MG63 (cell line): ENCODE measurements at regions not wholly inside any gene's neighbourhood (a gene's known extent, or its start where the extent isn't known, plus 50 kb on each side); places are given as distances from the start of the nearest gene placed in this dataset.

Source experiments
- DNase-seq: peaks from one replicate; pipeline ENCODE4 v3.0.0-alpha.2; 2020
- H3K27me3 ChIP-seq: fragments of 250-450 bp; sonication (Bioruptor Pico); 2 replicates; pipeline ENCODE4 v1.5.1; 2020; ENCODE audit warnings: mild to moderate bottlenecking, moderate library complexity
- H3K36me3 ChIP-seq: fragments of 250-450 bp; sonication (Bioruptor Pico); 2 replicates; pipeline ENCODE4 v1.5.1; 2020; ENCODE audit warnings: mild to moderate bottlenecking, moderate library complexity
- H3K4me3 ChIP-seq: fragments of 250-450 bp; sonication (Bioruptor Pico); 2 replicates; pipeline ENCODE4 v1.5.1; 2020; ENCODE audit warnings: mild to moderate bottlenecking, moderate library complexity
- H3K9me3 ChIP-seq: fragments of 250-450 bp; sonication (Bioruptor Pico); 2 replicates; pipeline ENCODE4 v1.5.1; 2020; ENCODE audit warnings: mild to moderate bottlenecking, moderate library complexity

DNA sequence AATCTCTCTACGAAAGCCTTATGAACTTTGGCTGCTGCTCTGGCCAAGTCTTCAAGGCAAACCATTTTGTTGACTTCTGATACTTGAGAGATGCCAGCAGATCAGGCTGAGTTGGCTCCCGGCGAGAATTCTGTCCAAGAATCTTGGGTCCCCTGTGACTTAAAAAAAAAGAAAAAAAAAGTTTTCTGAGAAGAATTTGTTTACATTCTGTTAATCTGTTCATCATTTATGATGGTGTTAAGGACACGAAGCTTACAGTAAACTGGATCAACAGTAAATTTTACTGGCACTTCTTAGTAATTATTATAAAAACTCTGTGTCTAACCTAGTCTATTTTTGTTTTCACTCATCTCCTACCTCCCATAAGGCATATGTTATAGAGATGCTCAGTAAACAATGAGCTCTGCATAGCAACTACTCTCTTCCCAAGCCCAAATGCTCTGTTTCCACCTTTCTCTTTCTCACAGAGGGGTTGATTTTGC lies 320.9 kb upstream of the RASGRP1 start:
- DNase-seq = peak; percentile 79
- Histone ChIP-seq H3K27me3 (no peaks in the 10 kb centered on the region), H3K4me3 (no peak overlapping the region), H3K9me3 (no peaks in the 10 kb centered on the region; the same call in 1 of the 2 replicates), H3K36me3 (no peaks in the 10 kb centered on the region)

DNA sequence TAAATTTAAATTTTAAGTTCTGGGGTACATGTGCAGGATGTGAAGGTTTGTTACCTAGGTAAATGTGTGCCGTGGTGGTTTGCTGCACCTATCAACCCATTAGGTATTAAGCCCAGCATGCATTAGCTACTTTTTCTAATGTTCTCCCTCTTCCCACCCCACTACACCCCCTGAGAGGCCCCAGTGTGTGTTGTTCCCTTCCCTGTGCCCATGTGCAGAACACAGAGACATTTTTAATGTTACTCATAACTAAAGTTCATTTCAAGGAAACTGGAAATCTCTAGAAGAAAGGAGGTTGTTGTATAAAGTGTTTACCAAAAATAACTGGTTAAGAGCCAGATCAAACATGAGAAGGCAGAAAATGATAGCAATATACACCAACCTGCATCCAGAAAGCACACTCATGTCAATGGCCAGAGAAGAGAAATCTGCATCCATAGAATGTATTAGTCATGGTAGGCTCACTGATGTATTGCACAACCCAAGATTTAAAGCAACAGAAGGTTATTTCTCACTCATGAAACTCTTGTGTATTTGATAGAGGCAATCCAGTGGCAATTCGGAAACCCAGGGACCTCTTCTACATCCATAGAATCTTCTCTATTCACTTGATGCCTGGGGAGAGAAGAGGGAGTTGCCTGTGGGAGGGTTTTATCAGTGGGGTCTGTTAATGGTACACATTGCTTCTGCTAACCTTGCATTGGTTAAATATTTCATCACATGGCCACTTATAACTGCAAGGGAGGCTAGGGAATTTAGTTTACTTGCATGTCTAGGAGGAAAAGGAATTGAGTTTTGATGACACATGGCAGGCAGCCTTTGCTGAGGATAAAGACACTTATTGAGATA lies 321.9 kb upstream of the RASGRP1 start:
- Histone ChIP-seq H3K9me3 (peaks cover 3% of the 10 kb centered on the region), H3K4me3 (no peak overlapping the region), H3K27me3 (no peaks in the 10 kb centered on the region), H3K36me3 (no peaks in the 10 kb centered on the region)
- DNase-seq = peak; percentile 18

DNA sequence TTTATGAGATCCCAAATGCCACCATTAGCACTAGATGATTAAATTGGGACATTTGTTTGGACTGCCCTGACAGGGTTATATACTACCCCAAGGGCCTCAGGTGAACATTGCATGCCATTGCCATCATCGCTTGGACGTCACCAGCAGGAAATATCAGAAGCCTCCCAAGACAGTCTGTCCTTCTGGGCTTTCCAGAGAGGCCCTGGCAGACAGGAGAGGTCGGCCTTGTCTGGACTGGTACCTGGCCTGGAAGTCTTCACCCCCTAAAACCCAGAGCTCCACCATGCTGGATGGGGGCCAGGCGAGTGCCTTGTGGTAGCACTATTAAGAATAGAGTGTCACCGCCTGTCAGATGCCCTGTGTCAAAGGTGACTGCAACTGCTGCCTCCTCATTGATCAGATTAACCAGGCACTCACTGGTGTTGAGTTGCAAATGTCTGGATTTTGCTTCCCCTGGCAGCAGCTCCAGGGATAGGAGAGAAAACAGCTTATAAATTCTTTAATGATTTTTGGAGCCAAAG lies 324.1 kb upstream of the RASGRP1 start:
- Histone ChIP-seq H3K9me3 (peaks cover 8% of the 10 kb centered on the region; the same call in 1 of the 2 replicates), H3K4me3 (no peak overlapping the region), H3K36me3 (no peaks in the 10 kb centered on the region), H3K27me3 (no peaks in the 10 kb centered on the region)
- no peak for DNase-seq

DNA sequence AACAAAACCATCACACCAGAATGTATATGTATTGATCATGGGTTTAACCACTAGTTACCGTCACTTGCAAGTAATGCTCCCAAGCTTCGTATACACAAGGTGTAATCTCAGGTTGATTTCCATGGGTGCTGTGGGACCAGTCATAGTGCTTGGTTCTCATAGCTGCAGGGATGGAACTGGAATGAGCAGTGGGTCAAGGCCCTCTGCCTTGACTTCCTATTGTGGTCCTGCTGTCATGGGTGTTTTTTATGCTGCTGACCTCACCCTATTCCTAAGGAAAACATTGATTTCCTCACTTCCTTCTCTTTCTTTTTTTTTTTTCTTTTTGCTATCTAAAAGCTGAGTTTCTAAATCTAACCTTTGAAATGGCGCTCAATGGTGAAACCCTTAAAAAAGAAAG lies 325.6 kb upstream of the RASGRP1 start:
- Histone ChIP-seq H3K36me3 (no peaks in the 10 kb centered on the region), H3K9me3 (peaks cover 8% of the 10 kb centered on the region; the same call in 1 of the 2 replicates), H3K4me3 (no peak overlapping the region), H3K27me3 (no peaks in the 10 kb centered on the region)
- DNase-seq = no peak

DNA sequence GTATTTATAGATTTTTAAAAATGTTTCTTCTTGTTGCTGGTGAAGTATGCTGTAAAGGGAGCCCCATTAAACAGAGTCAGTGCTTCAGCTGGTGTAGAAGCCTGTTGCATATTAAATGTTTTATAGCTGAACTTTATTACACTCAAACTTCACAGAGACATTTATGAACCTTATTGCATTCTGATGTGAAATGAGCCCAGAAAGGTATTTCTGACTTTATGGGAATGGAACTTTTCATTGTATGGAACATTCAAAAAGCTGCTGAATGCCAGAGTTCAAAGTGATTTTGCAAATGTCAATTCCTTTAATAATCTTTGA lies 329.3 kb upstream of the RASGRP1 start:
- Histone ChIP-seq H3K27me3 (no peaks in the 10 kb centered on the region), H3K4me3 (no peak overlapping the region), H3K9me3 (peaks cover 10% of the 10 kb centered on the region; the same call in 1 of the 2 replicates), H3K36me3 (no peaks in the 10 kb centered on the region; the same call in 1 of the 2 replicates)
- no peak for DNase-seq

DNA sequence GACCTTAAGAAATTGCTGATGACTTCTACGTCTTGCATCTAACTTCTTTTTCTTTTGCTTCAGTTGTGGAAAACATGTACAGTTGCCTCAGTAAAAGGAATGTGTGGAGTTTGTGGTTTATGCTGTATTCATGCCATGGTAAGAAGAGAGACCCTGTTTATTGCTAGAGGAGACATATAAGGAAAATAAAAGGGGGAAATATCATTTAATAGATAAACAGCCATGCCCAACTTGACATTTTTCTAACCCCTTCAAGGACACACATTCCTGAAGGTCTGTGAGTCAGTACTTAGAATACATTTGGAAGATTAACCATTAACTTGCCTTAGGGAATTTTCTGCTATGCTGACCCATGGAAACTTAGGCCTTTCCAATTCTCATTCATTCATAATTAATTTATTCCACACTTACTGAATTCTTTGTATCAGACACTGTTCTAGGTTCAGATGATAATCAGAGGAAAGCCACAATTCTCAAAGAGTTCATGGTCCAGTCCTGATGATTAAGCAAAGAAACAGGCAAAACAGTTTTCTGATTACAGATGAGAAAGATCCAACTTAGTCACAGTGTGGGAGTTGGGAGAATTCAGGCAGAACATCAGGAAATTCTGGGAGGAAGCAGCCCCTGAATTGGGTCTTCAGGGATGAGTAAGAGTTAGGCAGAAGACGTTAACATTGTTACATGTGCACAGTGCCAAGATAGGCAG lies 329.8 kb upstream of the RASGRP1 start:
- H3K4me3 ChIP-seq = no peak overlapping the region
- H3K27me3 ChIP-seq = no peaks in the 10 kb centered on the region
- H3K36me3 ChIP-seq = no peaks in the 10 kb centered on the region; the same call in 1 of the 2 replicates
- H3K9me3 ChIP-seq = peaks cover 10% of the 10 kb centered on the region; the same call in 1 of the 2 replicates
- peak; percentile 78 for DNase-seq

DNA sequence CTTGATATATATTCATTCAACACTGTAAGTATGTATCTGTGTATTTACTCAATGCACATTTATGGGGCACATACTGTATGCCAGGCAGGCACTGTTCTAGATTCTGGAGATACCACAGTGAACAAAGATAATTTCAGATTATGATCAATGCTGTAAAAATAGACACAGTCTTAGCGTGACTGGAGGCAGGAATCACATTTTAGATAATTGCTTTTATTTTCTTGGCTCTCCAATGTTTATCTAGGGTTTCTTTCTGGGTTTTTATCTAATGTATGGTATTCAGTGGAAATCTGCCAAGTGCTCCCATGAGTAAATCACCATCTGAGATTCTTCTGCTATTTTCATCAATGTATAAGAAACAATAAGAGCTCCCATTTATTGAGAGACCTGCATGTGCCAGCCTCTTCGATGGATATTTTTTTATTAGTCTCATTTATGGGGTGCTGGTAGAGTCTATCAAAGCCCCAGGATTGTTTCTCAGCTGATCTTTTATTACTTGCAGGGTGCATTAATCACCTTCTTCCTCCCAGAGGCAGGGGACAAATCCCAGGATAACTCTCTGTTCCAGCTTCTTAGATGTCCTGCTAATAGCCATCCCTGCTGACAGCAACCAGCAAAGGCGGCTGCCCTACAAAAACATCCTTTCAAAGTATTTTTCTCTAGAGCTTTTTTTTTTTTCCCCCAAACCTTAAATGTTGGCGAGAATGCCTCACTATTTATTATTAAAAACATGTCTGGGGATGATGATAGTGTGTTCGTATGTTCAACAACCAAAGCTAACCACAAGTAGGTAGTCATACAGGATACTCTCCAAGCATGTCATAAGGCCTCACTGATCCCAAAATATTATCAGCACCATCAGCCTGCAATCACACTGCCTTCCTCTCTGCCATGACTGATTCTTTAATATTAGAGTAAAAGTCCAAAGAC lies 331.0 kb upstream of the RASGRP1 start:
- Histone ChIP-seq H3K36me3 (no peaks in the 10 kb centered on the region; the same call in 1 of the 2 replicates), H3K9me3 (peaks cover 10% of the 10 kb centered on the region; the same call in 1 of the 2 replicates), H3K4me3 (no peak overlapping the region), H3K27me3 (no peaks in the 10 kb centered on the region)
- peak; percentile 14 for DNase-seq

DNA sequence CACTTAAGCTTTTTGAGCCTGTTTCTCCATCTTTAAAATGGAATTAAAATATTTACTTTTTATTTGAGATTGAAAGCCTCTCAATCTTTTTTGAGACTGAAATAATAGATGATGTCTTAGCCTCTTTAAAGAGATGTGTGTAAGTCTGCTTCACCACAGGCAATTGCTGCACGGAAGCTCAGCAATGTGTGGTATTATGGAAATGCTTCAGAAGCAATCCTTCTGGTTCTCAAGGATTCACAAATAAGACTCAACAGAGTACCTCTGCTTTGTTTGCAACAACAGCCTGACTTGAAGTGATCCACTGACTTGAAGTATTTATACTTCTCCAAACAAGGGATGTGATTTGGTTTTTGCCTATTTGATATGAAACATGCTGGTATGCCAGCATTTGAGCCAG lies 332.0 kb upstream of the RASGRP1 start:
- DNase-seq = no peak

DNA sequence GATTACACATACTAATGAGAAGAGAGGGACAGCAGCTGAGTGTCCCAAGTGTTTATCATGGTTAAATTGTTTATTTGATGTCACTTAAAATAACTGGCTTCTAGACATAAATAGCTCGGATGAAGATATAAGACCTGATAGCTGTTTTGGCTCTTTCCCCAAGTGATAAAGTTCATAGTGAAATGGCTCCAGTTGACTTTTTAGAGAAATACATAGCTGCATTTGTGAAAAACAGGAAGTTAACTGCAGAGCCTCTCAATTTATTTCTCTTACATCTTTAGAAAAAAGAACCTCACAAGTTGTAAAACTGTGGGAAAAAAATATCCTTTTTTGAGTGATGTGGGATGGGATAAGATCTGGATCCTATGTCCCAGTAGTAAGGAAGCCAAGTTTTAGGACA lies 332.9 kb upstream of the RASGRP1 start:
- Histone ChIP-seq H3K4me3 (no peak overlapping the region), H3K27me3 (no peaks in the 10 kb centered on the region), H3K36me3 (no peaks in the 10 kb centered on the region; the same call in 1 of the 2 replicates)

More for the DNA sequence above, 332.0 kb upstream of the RASGRP1 start:
- no peaks in the 10 kb centered on the region; the same call in 1 of the 2 replicates for H3K36me3 ChIP-seq
- no peak overlapping the region for H3K4me3 ChIP-seq
- no peaks in the 10 kb centered on the region for H3K27me3 ChIP-seq
- peaks cover 6% of the 10 kb centered on the region; the same call in 1 of the 2 replicates for H3K9me3 ChIP-seq

DNA sequence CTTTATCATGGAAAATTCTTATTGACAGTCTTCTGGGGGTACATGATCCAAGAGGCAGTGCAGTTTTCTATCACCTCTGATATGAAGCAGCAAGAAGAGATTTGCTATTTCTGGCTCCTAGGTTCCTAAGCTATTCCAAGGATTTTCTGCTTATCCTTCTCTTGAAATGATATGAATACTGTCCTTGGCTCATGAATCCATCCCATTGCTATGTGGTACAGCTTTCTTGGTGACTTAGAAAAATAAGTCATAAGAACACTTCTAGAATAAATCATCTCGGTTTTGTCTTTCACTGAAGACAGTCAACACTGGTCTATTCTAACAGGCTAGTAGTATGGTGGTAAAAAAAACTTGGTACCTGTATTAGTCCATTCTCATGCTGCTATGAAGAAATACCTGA lies 333.6 kb upstream of the RASGRP1 start:
- no peaks in the 10 kb centered on the region for H3K27me3 ChIP-seq
- no peaks in the 10 kb centered on the region; the same call in 1 of the 2 replicates for H3K36me3 ChIP-seq
- DNase-seq = no peak
- 0 out of 2 replicates have a peak, but pooled peaks cover 2% of the 10 kb centered on the region for H3K9me3 ChIP-seq
- no peak overlapping the region for H3K4me3 ChIP-seq

More for the DNA sequence above, 332.9 kb upstream of the RASGRP1 start:
- 0 out of 2 replicates have a peak, but pooled peaks cover 2% of the 10 kb centered on the region for H3K9me3 ChIP-seq
- DNase-seq = no peak

DNA sequence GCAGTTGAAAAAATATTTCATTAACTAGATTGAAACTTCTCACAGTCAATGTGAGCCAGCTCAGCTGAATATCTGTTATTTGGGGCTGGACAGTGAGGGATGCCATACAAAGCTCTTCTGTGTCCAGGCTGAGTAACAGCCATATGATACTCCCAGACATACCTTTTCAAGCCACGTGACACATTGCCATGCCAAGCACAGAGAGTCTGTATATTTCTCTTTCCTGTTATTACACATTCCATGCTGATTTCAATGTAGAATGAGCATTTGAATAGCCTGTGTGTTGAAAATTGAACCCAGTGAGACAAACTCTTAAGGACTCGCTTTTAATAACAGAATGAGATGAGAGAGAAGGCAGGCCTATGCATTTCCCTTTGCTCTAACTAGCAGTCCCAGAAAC lies 334.7 kb upstream of the RASGRP1 start:
- peaks cover 4% of the 10 kb centered on the region; the same call in 1 of the 2 replicates for H3K9me3 ChIP-seq
- H3K36me3 ChIP-seq = no peaks in the 10 kb centered on the region; the same call in 1 of the 2 replicates
- no peaks in the 10 kb centered on the region for H3K27me3 ChIP-seq
- H3K4me3 ChIP-seq = no peak overlapping the region
- peak; percentile 62 for DNase-seq

DNA sequence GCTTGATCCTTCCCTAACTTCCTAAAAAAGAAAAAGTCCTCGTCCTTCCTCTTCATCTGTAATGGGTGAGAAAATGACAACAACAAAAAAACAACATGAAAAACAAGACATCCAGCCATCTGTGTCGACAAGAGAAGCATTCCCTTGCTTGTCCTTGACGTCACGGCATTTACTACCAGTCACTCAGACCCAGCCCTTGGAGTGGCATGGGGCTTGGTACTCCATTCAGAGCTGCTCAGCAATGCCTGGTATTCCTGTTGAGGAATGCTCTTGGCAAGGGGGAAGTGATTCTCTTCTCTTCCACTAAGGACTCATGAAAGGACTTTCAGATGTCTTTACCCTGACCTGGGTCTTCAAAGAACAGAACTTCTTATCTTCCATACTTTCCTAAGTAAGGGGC lies 339.7 kb upstream of the RASGRP1 start:
- H3K4me3 ChIP-seq = no peak overlapping the region
- H3K9me3 ChIP-seq = peaks cover 20% of the 10 kb centered on the region
- DNase-seq = no peak
- no peaks in the 10 kb centered on the region for H3K27me3 ChIP-seq
- no peaks in the 10 kb centered on the region for H3K36me3 ChIP-seq

DNA sequence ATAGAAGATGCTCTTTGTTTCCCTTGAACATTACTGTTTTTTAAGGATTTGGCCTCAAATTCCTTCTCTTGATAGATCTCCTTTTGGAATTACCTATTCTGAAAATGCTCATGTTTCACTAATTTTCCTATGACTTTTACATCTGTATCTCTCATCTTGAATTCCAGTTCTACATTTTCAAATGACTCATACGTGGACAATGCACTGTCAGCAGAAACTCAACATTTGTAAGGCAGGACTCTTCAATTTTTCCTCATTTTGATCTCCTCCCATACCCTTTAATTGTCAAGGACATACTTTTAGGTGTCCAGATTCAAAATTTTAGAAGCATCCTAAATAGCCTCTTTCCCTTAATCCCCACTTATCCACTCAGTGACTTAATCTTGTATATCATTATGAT lies 341.0 kb upstream of the RASGRP1 start:
- Histone ChIP-seq H3K36me3 (no peaks in the 10 kb centered on the region), H3K4me3 (no peak overlapping the region)
- DNase-seq = no peak

DNA sequence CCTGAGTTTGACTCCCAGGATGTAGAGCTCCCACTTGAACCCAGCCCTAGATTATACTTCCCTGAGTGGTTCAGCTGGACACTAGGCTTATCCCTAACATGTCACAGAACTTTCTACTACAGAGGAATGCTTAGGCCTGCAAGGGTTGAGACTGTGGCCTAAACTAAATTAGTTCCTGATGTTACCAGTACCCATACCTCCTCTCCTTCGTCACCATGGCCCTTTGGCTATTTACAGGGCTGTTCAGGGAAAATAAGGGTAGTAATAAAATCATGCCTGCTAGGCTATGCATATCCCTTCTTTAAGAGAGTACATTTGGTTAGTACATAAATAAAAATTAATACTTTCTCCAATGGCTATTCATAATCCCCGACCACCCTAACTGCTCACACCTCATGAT lies 356.4 kb upstream of the RASGRP1 start:
- Histone ChIP-seq H3K9me3 (no peaks in the 10 kb centered on the region), H3K4me3 (no peak overlapping the region), H3K36me3 (no peaks in the 10 kb centered on the region), H3K27me3 (no peaks in the 10 kb centered on the region)
- no peak for DNase-seq

More for the DNA sequence above, 341.0 kb upstream of the RASGRP1 start:
- Histone ChIP-seq H3K9me3 (peaks cover 24% of the 10 kb centered on the region), H3K27me3 (no peaks in the 10 kb centered on the region)

DNA sequence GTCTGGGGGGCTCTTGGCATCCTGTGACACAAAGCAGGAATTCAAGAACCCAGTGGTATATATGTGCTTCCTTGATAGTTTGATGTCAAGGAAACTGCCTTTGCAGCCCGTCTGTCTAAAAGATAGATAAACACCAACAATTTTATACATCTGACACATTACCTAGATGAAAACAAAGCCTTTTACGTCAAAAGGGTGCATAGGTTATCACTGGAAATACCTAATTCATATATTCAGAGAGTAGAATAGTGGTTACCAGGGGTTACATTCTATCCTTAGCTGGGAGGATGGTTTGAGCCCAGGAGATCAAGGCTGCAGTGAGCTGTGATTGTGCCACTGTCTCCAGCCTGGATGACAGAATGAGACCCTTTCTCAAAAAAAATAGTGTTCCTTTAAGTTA lies 356.9 kb upstream of the RASGRP1 start:
- Histone ChIP-seq H3K27me3 (no peaks in the 10 kb centered on the region), H3K36me3 (no peaks in the 10 kb centered on the region), H3K4me3 (no peak overlapping the region), H3K9me3 (no peaks in the 10 kb centered on the region)
- no peak for DNase-seq

DNA sequence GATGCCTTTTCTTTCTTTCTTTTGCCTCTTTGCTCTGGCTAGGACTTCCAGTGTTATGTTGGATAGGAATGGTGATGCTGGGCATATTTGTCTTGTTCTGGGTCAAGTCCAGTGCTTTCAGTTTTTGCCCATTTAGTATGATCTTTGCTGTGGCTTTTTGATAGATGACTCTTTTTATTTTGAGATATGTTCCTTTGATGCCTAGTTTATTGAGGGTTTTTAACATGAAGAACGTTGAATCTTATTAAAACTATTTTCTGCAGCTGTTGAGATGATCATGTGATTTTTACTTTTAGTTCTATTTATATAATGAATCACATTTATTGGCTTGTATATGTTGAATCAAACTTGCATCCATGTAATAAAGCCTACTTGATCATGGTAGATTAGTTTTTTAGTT lies 363.8 kb upstream of the RASGRP1 start:
- Histone ChIP-seq H3K4me3 (no peak overlapping the region), H3K36me3 (no peaks in the 10 kb centered on the region), H3K9me3 (no peaks in the 10 kb centered on the region), H3K27me3 (no peaks in the 10 kb centered on the region)
- no peak for DNase-seq
